ENCODE measurements at regions not wholly inside any gene's neighbourhood (a gene's known extent, or its start where the extent isn't known, plus 50 kb on each side); places are given as distances from the start of the nearest gene placed in this dataset.
"Not testable (repeated sequence)": the region's sequence is repeated elsewhere in the genome, so short reads cannot be mapped to it uniquely, and the experiment has no call there.

- not testable (repeated sequence) for DNase-seq (ENCODE audit: low read depth)
Observed at GRCh38 chr20:30164389-30164788, 1093.1 kb upstream of the DEFB115 start.

- no peak for DNase-seq (ENCODE audit: low read depth)
Observed at GRCh38 chr20:30167540-30167939, 1089.9 kb upstream of the DEFB115 start.

GRCh38 chr20:30168025-30168799 lies 1089.3 kb upstream of the DEFB115 start:
- DNase-seq (ENCODE audit: low read depth): no peak

GRCh38 chr20:30168800-30169138 lies 1088.7 kb upstream of the DEFB115 start:
- DNase-seq (ENCODE audit: low read depth): no peak

GRCh38 chr20:30175681-30176080 lies 1081.8 kb upstream of the DEFB115 start:
- DNase-seq (ENCODE audit: low read depth): no peak

GRCh38 chr20:30183124-30183523 lies 1074.3 kb upstream of the DEFB115 start:
- DNase-seq (ENCODE audit: low read depth): not testable (repeated sequence)

GRCh38 chr20:30191785-30192184 lies 1065.7 kb upstream of the DEFB115 start:
- DNase-seq (ENCODE audit: low read depth): not testable (repeated sequence)

GRCh38 chr20:30234477-30234876 lies 1023.0 kb upstream of the DEFB115 start:
- not testable (repeated sequence) for DNase-seq (ENCODE audit: low read depth)

GRCh38 chr20:30275073-30275472 lies 982.4 kb upstream of the DEFB115 start:
- not testable (repeated sequence) for DNase-seq (ENCODE audit: low read depth)

GRCh38 chr20:30281584-30282197 lies 975.8 kb upstream of the DEFB115 start:
- no peak for DNase-seq (ENCODE audit: low read depth)

- DNase-seq (ENCODE audit: low read depth): peak; percentile 51
Observed at GRCh38 chr20:30283476-30284280, 973.8 kb upstream of the DEFB115 start.

GRCh38 chr20:30284281-30284905 lies 973.1 kb upstream of the DEFB115 start:
- no peak for DNase-seq (ENCODE audit: low read depth)

- DNase-seq (ENCODE audit: low read depth): no peak
Observed at GRCh38 chr20:30285677-30286076, 971.8 kb upstream of the DEFB115 start.

GRCh38 chr20:30286157-30286556 lies 971.3 kb upstream of the DEFB115 start:
- no peak for DNase-seq (ENCODE audit: low read depth)

- not testable (repeated sequence) for DNase-seq (ENCODE audit: low read depth)
Observed at GRCh38 chr20:30287459-30287858, 970.0 kb upstream of the DEFB115 start.

GRCh38 chr20:30288346-30288745 lies 969.1 kb upstream of the DEFB115 start:
- no peak for DNase-seq (ENCODE audit: low read depth)

GRCh38 chr20:30289049-30289448 lies 968.4 kb upstream of the DEFB115 start:
- not testable (repeated sequence) for DNase-seq (ENCODE audit: low read depth)

- not testable (repeated sequence) for DNase-seq (ENCODE audit: low read depth)
Observed at GRCh38 chr20:30289711-30290141, 967.7 kb upstream of the DEFB115 start.

GRCh38 chr20:30290361-30291063 lies 967.0 kb upstream of the DEFB115 start:
- not testable (repeated sequence) for DNase-seq (ENCODE audit: low read depth)

- DNase-seq (ENCODE audit: low read depth): not testable (repeated sequence)
Observed at GRCh38 chr20:30291064-30291379, 966.4 kb upstream of the DEFB115 start.

- not testable (repeated sequence) for DNase-seq (ENCODE audit: low read depth)
Observed at GRCh38 chr20:30291686-30292085, 965.8 kb upstream of the DEFB115 start.

- DNase-seq (ENCODE audit: low read depth): not testable (repeated sequence)
Observed at GRCh38 chr20:30295396-30295795, 962.1 kb upstream of the DEFB115 start.
